GM19372 (cell line): ENCODE measurements at regions not wholly inside any gene's neighbourhood (a gene's known extent, or its start where the extent isn't known, plus 50 kb on each side); places are given as distances from the start of the nearest gene placed in this dataset.

Source experiments
- ATAC-seq: cut with Tn5 transposase; IDR thresholded peaks from one replicate; pipeline ENCODE4 v1.9.1; 2021; ENCODE audit warnings: mild to moderate bottlenecking, low read depth, moderate library complexity; ENCODE audit not compliant: unreplicated experiment

- no peak for ATAC-seq
Measured at GRCh38 chr1:61533546-61533945, 191.4 kb downstream of the TM2D1 start.

- ATAC-seq = no peak
Measured at GRCh38 chr1:61531716-61532115, 193.2 kb downstream of the TM2D1 start.

- no peak for ATAC-seq
Measured at GRCh38 chr1:61523893-61524605, 200.9 kb downstream of the TM2D1 start.

GRCh38 chr1:61523229-61523628 is 201.7 kb downstream of the TM2D1 start:
- ATAC-seq = no peak

- ATAC-seq = no peak
Measured at GRCh38 chr1:61520401-61520800, 204.5 kb downstream of the TM2D1 start.

GRCh38 chr1:61519631-61520030 is 205.3 kb downstream of the TM2D1 start:
- no peak for ATAC-seq

GRCh38 chr1:61518670-61519400 is 206.1 kb downstream of the TM2D1 start:
- no peak for ATAC-seq

- ATAC-seq = no peak
Measured at GRCh38 chr1:61517345-61517744, 207.6 kb downstream of the TM2D1 start.

- ATAC-seq = no peak
Measured at GRCh38 chr1:61515096-61515495, 209.8 kb downstream of the TM2D1 start.
